Esophagus mucosa (tissue), 1 donor: ENCODE measurements at regions not wholly inside any gene's neighbourhood (a gene's known extent, or its start where the extent isn't known, plus 50 kb on each side); places are given as distances from the start of the nearest gene placed in this dataset.
"Not testable (repeated sequence)": the region's sequence is repeated elsewhere in the genome, so short reads cannot be mapped to it uniquely, and the experiment has no call there.

Experiments
- ATAC-seq: fragments of 200-7000 bp; cut with Tn5 transposase; one replicate; pipeline ENCODE4 v1.9.1; 2020
- donor health status: DM: yes; HTN: yes; CAD: no.

GRCh38 chr4:122100508-122100907 lies 51.6 kb upstream of the BLTP1 start:
- no peak for ATAC-seq

- ATAC-seq = no peak
Observed at GRCh38 chr4:122099896-122100295, 52.2 kb upstream of the BLTP1 start.

- ATAC-seq = no peak
Observed at GRCh38 chr4:122091836-122092405, 60.2 kb upstream of the BLTP1 start.

DNA sequence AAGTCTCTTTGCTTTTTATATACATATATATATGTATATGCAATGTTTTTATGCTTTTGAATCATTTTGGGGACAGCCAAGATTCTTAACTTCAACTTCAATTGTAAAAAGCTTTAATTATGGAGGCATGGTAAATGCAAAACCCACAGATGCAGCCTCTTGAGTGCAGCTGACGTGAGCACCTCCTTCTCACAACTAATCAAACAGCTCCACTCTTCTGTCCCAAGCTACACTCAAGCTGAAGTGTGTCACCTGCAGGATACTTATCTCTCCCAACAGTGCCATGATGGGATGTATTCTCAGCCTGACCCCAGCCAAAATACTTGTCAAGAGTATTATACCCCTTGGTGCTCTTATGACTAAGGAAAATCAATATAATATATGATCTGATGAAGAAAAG lies 60.7 kb upstream of the BLTP1 start:
- no peak for ATAC-seq

DNA sequence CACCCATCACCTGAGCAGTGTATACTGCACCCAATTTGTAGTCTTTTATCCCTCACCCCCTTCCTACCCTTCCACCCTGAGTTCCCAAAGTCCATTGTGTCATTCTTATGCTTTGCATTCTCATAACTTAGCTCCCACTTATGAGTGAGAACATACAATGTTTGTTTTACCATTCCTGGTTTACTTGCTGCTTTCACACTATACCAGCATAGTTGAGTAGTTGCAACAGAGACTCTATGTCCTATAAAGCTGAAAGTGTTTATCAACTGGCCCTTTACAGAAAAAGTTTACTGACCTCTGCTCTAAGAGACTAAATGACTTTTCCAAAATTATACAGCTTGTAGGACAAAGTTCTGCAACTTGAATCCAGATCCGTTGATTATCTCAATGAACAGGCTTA lies 61.1 kb upstream of the BLTP1 start:
- no peak for ATAC-seq

- ATAC-seq = no peak
Observed at GRCh38 chr4:122086338-122087065, 65.6 kb upstream of the BLTP1 start.

GRCh38 chr4:122083989-122084388 lies 68.1 kb upstream of the BLTP1 start:
- no peak for ATAC-seq

DNA sequence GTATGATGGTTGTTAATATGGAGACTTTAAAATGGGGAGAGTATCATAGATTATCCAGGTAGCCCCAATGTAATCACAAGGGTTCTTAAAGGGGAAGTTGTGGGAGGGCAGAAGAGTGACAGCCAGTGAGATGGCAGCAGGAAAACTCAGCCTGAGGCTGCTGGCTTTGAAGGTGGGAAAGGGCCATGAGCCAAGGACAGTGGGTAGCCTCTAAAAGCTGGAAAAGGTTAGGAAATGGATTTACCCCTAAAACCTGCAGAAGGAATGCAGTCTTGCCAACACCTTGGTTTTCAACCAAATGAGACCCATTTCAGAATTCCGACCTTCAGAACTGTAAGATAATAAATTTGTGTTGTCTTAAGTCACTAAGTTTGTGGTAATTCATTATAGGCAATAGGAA lies 68.8 kb upstream of the BLTP1 start:
- no peak for ATAC-seq

DNA sequence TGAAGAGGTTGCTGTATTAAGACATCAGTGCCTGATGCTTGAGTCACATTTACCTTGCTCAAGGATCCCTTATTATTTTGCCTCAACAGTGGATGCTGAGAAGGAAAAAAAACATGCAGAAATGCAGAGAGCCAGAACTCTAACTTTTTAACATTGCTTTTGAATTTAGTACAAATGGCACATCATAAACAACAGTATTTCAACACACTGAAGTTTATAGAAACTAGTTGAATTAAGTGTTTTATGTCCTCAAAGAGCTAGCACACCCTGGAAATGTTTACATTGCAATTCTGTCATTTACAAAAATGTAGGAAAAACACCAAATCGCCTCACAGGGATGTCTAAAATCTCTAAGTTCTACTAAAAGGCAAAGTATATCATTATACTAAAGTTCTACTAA lies 69.5 kb upstream of the BLTP1 start:
- ATAC-seq = no peak

DNA sequence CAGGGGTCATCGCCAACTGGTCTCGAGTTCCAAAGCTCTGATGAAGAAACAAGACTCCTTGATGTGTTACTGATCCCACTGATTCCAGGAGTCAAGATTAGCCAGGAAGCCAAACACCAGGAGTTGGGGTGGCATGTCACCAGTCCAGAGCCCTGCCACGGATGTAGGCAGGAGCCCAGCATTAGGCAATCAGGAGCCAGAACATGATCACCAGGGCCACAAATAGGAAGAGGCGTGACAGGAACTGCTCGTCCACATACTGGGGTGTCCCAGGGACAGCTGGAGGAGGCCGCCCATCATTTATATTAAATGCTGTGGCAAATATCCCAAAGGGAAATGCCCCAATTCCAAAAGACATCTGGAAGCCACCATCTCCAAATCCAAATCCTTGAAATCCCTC lies 74.5 kb upstream of the BLTP1 start:
- ATAC-seq = peak; percentile 67

DNA sequence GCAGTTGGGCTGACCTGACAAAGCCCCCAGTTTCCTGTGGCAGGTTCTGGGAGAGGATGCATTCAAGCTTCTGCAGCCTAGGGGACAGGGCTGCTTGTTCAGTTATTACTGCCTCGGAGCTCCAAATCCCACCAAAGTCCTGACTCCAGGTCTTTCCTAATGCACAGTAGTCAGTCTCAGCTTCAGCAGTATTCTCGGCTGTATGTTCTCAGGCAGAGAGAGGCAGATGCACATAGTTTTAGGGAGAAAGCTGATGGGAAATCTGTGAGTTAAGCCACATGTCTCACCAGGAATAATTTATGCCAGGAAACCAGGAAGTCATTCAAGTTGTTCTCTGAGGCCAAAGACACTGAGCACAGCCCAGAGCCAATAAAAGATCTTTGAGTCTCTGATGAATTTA lies 75.3 kb upstream of the BLTP1 start:
- not testable (repeated sequence) for ATAC-seq

DNA sequence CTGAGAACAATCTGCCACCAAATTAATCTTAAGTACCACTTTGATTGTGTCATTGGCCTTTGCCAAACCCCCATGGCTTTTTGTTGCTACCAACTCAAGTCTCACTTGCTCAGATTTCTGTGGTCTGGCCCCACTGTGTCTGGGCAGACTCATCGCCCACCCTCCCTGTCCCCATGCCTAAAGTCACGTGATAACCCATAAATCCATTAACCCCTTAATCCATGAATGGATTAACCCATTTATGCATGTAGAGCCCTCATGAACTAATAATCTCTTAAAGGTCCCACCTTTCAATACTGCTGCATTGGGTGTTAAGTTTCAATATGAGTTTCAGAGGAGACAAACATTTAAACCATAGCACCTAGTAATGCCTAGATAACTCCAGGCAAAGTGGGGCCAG lies 78.5 kb upstream of the BLTP1 start:
- ATAC-seq = no peak

DNA sequence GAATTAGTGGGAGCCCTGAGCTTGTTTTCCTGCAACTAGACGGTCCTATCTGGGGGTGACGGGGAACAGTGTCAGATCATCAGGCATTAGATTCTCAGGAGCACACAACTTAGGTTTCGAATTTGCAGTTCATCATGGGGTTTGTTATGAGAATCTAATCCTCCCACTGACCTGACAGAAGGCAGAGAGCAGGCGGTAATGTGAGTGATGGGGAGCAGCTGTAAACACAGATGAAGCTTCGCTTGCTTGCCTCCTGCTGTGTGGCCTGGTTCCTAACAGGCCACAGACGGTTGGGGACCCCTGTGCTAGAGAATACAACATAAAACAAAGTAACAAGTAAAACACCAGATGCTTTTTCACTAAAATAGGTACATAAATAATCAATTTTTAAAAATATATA lies 86.2 kb upstream of the BLTP1 start:
- ATAC-seq = no peak

GRCh38 chr4:122065149-122065548 lies 87.0 kb upstream of the BLTP1 start:
- ATAC-seq = no peak

- ATAC-seq = no peak
Observed at GRCh38 chr4:122053186-122053585, 98.9 kb upstream of the BLTP1 start.

DNA sequence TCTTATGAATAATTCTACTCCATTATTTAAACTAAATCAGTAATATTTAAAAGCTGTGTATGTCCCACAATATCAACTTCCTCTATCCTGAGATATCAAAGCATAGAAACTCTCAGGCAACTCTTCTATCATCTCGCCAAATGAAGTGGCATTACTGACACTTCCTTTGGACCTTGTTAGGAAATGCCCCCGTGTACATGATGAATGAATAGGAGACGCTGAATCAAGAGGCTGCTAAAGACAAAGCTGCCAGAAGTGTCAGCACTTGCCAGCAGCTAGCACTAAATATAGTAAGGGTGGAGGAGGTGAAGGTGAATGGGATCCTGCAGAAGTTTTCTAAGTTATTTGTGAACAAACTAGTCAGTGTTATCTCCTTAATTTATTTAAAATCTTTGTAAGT lies 99.5 kb upstream of the BLTP1 start:
- ATAC-seq = no peak

DNA sequence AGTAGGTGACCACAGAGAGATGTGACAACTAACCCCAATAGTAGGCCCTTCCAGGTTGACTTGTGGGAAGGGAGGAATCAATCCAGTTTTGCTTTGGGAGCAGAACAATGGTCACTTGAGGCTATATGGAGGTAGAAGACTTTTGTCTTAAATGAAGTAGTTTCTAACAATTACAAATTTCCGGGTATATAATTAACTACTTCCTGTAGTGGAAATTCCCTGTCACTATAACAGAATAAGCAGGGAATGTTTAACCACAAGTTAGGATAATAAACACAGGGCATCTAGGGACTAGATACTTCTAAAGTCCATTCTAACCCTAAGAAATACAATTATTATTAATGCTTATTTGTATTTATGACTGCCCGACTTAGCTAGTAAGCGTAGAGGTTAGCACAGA lies 99.0 kb upstream of the TRPC3 start:
- ATAC-seq = no peak

DNA sequence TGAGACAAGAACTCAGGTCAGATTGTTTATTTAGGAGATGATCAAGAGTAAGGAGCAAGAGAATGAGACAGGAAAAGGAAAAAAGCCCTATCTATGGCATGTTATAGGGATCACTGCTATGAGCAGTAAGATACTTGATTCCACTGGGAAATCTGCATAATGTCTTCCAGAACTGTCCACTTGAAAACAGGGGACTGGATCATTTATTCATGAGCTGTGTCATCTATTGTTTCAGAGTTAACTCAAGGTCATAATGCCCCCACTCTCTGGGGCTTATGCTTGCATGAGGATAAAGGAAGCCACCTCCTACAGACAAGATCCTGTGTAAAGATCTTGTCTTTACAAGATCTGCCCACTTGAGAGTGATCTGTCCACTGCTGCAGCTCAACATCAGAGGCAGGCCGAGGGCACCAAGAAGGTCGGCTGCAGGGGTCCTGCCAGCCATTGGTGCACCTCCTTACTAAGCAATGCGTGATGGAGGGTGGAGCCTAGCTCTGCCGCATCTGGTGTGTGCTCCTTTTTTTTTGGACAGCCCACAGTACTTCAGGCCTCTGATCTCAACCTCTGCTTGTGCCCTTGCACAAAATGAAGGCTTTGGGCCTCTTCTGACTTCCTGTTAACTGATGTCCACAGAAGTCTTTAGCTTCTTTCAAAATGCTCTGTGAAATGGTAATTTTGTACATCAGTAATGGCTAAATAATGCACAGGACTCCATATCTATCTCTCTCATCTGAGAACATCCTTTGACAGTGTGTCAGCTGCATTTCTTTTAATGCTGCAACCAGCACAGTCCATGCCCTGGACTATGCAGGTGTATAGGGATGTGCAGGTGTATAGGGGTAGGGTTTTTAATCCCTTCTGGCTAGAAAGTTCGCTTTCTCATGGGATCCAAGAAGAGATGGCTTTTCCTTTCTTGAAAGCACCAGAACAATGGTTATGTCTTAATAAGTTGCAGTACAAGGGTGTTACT lies 95.9 kb upstream of the TRPC3 start:
- ATAC-seq = no peak

- no peak for ATAC-seq
Observed at GRCh38 chr4:122046255-122046654, 94.4 kb upstream of the TRPC3 start.

DNA sequence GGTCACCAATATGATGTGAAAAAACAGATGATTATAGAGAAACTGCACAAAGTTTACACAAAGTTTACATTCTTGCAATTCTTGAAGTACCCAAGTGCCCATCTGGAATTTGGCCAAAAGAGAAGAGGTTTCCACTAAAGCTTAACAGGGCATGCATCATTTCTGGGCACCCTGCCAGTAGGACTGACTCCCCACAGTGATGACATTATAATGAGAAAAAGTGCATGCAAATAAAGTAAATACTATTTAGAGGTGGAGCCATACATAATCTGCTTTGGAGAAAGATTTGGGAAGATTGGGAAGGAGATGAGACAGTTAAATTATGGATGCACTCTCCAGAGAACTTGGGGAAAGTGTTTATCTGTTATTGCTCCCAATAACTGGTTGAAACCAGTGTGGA lies 93.7 kb upstream of the TRPC3 start:
- ATAC-seq = no peak

GRCh38 chr4:122044501-122044900 lies 92.6 kb upstream of the TRPC3 start:
- no peak for ATAC-seq

DNA sequence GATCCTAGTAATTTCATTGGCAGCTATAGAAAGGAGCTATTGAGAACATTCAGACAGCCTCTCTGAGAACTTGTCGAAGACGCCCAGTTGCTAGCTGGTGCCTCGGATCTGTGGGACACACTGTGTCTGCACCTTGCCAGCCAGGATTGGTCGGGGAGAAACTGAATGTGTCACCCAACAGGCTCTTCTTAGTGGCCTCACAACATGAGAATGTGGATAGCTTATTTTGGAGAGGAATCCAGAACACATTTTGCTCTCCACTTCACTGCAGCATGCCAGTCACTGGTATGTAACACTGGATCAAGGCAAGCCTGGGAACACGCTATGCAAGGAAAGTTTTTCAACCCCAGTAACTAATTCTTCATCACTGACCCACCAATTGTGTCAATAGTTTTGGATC lies 89.5 kb upstream of the TRPC3 start:
- no peak for ATAC-seq

GRCh38 chr4:122038896-122039295 lies 87.0 kb upstream of the TRPC3 start:
- no peak for ATAC-seq

DNA sequence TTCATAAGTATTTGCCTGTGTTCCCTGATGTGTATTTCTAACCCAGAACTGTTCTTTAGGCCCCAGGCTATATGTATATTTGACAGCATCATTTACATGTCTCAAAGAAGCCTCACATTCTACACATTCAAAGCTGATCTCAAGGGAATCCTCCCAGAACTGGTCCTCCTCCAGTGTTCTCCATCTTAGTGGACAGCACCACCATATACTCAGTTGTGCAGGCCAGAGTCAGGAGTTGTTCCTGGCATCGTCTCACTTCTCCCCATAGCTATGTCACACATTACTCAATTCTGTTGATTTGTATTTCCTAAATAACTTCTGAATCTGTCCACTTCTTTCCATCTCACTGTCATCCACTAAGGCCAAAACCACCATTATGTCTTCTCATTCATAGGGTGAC lies 82.8 kb upstream of the TRPC3 start:
- no peak for ATAC-seq
